ENCODE measurements at regions not wholly inside any gene's neighbourhood (a gene's known extent, or its start where the extent isn't known, plus 50 kb on each side); places are given as distances from the start of the nearest gene placed in this dataset.

- DNase-seq = no peak
Observed at GRCh38 chr2:108067820-108068405, 81.6 kb downstream of the SLC5A7 start.

- no peak for DNase-seq
Observed at GRCh38 chr2:108069515-108070310, 83.4 kb downstream of the SLC5A7 start.

- no peak for DNase-seq
Observed at GRCh38 chr2:108073415-108074072, 87.2 kb downstream of the SLC5A7 start.

- no peak for DNase-seq
Observed at GRCh38 chr2:108074150-108074549, 87.8 kb downstream of the SLC5A7 start.

- no peak for DNase-seq
Observed at GRCh38 chr2:108074946-108075345, 88.6 kb downstream of the SLC5A7 start.

GRCh38 chr2:108076527-108076926 lies 90.2 kb downstream of the SLC5A7 start:
- no peak for DNase-seq

GRCh38 chr2:108079736-108080135 lies 93.4 kb downstream of the SLC5A7 start:
- DNase-seq = no peak

- no peak for DNase-seq
Observed at GRCh38 chr2:108080177-108080576, 93.9 kb downstream of the SLC5A7 start.

- no peak for DNase-seq
Observed at GRCh38 chr2:108082978-108083377, 96.7 kb downstream of the SLC5A7 start.

- DNase-seq = no peak
Observed at GRCh38 chr2:108084311-108084710, 98.0 kb downstream of the SLC5A7 start.

- no peak for DNase-seq
Observed at GRCh38 chr2:108092886-108093285, 106.6 kb downstream of the SLC5A7 start.

- no peak for DNase-seq
Observed at GRCh38 chr2:108101481-108101880, 115.2 kb downstream of the SLC5A7 start.

GRCh38 chr2:108106731-108107130 lies 120.4 kb downstream of the SLC5A7 start:
- no peak for DNase-seq

- no peak for DNase-seq
Observed at GRCh38 chr2:108111936-108112335, 125.6 kb downstream of the SLC5A7 start.

GRCh38 chr2:108115868-108116267 lies 123.9 kb upstream of the SULT1C3 start:
- DNase-seq = no peak

- DNase-seq = no peak
Observed at GRCh38 chr2:108118996-108119395, 120.8 kb upstream of the SULT1C3 start.

GRCh38 chr2:108119492-108119891 lies 120.3 kb upstream of the SULT1C3 start:
- no peak for DNase-seq

- no peak for DNase-seq
Observed at GRCh38 chr2:108124736-108125495, 114.9 kb upstream of the SULT1C3 start.

- DNase-seq = no peak
Observed at GRCh38 chr2:108125581-108125980, 114.2 kb upstream of the SULT1C3 start.

GRCh38 chr2:108128249-108128648 lies 111.5 kb upstream of the SULT1C3 start:
- DNase-seq = peak in 1 of 2 experiments; percentile 5

- no peak for DNase-seq
Observed at GRCh38 chr2:108129636-108130035, 110.1 kb upstream of the SULT1C3 start.

- no peak for DNase-seq
Observed at GRCh38 chr2:108133457-108133856, 106.3 kb upstream of the SULT1C3 start.

- no peak for DNase-seq
Observed at GRCh38 chr2:108139521-108139920, 100.2 kb upstream of the SULT1C3 start.

All from NCI-H1930 (cell line).